ENCODE measurements at regions not wholly inside any gene's neighbourhood (a gene's known extent, or its start where the extent isn't known, plus 50 kb on each side); places are given as distances from the start of the nearest gene placed in this dataset.

DNA sequence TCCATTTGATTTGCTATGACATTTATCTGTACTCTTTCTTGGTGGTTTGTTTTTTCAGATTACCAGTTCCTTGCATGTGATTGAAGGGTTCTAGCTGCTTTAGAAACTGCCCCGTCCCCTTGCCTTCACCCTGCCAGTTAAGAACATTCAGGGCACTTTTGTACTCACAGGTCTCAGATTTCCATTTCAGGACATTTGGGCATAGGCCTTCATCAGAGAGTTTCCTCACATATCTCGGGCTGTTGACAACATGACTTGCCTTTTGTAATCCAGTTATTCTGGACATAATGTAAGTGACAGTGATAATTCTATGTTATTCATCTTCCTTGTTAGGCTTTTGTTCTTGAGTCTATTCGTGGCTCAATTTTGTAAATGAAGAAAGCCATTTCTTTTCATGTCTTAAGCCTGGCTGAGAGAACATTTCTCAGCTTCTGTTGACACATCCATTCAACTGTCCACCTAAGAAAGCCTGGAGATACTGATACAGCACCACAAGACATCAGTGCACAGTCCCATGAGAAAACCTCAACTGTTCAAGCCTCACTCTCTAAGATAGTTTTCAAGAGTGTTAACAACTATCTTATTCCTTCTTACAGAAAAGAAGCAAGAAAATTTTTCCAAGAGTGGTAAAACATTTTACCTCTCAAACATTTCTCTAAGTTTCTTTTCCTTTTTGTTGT, 209.3 kb upstream of the SGK1 start:
- no peak for TF ChIP-seq POLR2AphosphoS5 (IDR thresholded peaks at IDR 0.05)
- TF ChIP-seq, protein P1, sequence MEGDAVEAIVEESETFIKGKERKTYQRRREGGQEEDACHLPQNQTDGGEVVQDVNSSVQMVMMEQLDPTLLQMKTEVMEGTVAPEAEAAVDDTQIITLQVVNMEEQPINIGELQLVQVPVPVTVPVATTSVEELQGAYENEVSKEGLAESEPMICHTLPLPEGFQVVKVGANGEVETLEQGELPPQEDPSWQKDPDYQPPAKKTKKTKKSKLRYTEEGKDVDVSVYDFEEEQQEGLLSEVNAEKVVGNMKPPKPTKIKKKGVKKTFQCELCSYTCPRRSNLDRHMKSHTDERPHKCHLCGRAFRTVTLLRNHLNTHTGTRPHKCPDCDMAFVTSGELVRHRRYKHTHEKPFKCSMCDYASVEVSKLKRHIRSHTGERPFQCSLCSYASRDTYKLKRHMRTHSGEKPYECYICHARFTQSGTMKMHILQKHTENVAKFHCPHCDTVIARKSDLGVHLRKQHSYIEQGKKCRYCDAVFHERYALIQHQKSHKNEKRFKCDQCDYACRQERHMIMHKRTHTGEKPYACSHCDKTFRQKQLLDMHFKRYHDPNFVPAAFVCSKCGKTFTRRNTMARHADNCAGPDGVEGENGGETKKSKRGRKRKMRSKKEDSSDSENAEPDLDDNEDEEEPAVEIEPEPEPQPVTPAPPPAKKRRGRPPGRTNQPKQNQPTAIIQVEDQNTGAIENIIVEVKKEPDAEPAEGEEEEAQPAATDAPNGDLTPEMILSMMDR (IDR thresholded peaks at IDR 0.05): no peak
